DMS114 treated with DMSO at 0.1 percent for 48 hours (cell line): ENCODE measurements at regions not wholly inside any gene's neighbourhood (a gene's known extent, or its start where the extent isn't known, plus 50 kb on each side); places are given as distances from the start of the nearest gene placed in this dataset.

ENCODE experiments used
- DNase-seq: peaks from one replicate; lab custom pipeline; 2025; ENCODE audit not compliant: unreplicated experiment; lab: John Stamatoyannopoulos, UW

- no peak for DNase-seq
These were observed 373.6 kb downstream of the EMP1 start for GRCh38 chr12:13570005-13570694.

GRCh38 chr12:13566292-13566691 is 369.8 kb downstream of the EMP1 start:
- DNase-seq: no peak

GRCh38 chr12:13564266-13564810 is 367.8 kb downstream of the EMP1 start:
- DNase-seq: no peak

GRCh38 chr12:13563743-13564125 is 367.2 kb downstream of the EMP1 start:
- no peak for DNase-seq

- DNase-seq: no peak
These were observed 366.6 kb downstream of the EMP1 start for GRCh38 chr12:13562915-13563742.

- no peak for DNase-seq
These were observed 365.4 kb downstream of the EMP1 start for GRCh38 chr12:13561923-13562322.

- no peak for DNase-seq
These were observed 362.9 kb downstream of the EMP1 start for GRCh38 chr12:13559318-13559978.

- no peak for DNase-seq
These were observed 356.3 kb downstream of the EMP1 start for GRCh38 chr12:13552830-13553229.

GRCh38 chr12:13547283-13547682 is 350.8 kb downstream of the EMP1 start:
- no peak for DNase-seq

- DNase-seq: no peak
These were observed 349.7 kb downstream of the EMP1 start for GRCh38 chr12:13546231-13546630.

GRCh38 chr12:13539051-13539450 is 342.5 kb downstream of the EMP1 start:
- no peak for DNase-seq

GRCh38 chr12:13538136-13538535 is 341.6 kb downstream of the EMP1 start:
- DNase-seq: no peak

GRCh38 chr12:13537623-13538022 is 341.1 kb downstream of the EMP1 start:
- DNase-seq: no peak

- DNase-seq: no peak
These were observed 339.8 kb downstream of the EMP1 start for GRCh38 chr12:13536219-13536910.

GRCh38 chr12:13534645-13535398 is 338.3 kb downstream of the EMP1 start:
- no peak for DNase-seq

GRCh38 chr12:13534242-13534641 is 337.7 kb downstream of the EMP1 start:
- no peak for DNase-seq

GRCh38 chr12:13530966-13531365 is 334.4 kb downstream of the EMP1 start:
- DNase-seq: no peak

- peak; percentile 35 for DNase-seq
These were observed 329.8 kb downstream of the EMP1 start for GRCh38 chr12:13526185-13526921.

GRCh38 chr12:13523536-13524307 is 327.2 kb downstream of the EMP1 start:
- DNase-seq: no peak
